Heart right ventricle (tissue), 16 donors: ENCODE measurements at regions not wholly inside any gene's neighbourhood (a gene's known extent, or its start where the extent isn't known, plus 50 kb on each side); places are given as distances from the start of the nearest gene placed in this dataset.

Experiments
- ATAC-seq, 8 donors: fragments of 200-7000 bp; cut with Tn5 transposase; one replicate each; pipeline ENCODE4 v1.9.1; 2020; ENCODE audit warnings: mild to moderate bottlenecking in 8 of 8, moderate library complexity in 8 of 8, moderate number of reproducible peaks in 1 of 8
- DNase-seq, 2 donors: peaks; one replicate each; pipeline ENCODE4 v3.0.0-alpha.2; 2020
- H3K27ac ChIP-seq, 10 donors: fragments of 200-600 bp; sonication (generic) in 2 of 10; one replicate each; pipeline versions ENCODE4 v1.5.0 to v1.8.0; 2020 to 2022; ENCODE audit warnings: mild to moderate bottlenecking in 3 of 10
- H3K27me3 ChIP-seq, 7 donors: fragments of 200-600 bp; one replicate each; pipeline ENCODE4 v1.8.0; 2021 to 2022; ENCODE audit warnings: mild to moderate bottlenecking in 2 of 7
- H3K36me3 ChIP-seq, 9 donors: fragments of 200-600 bp; sonication (generic) in 1 of 9; one replicate each; pipeline versions ENCODE4 v1.5.0 to v1.8.0; 2020 to 2022; ENCODE audit warnings: mild to moderate bottlenecking in 2 of 9
- H3K4me1 ChIP-seq, 9 donors: fragments of 200-600 bp; sonication (generic) in 1 of 9; one replicate each; pipeline versions ENCODE4 v1.5.0 to v1.8.0; 2020 to 2022; ENCODE audit warnings: mild to moderate bottlenecking in 4 of 9
- H3K4me3 ChIP-seq, 10 donors: fragments of 200-600 bp; sonication (generic) in 2 of 10; one replicate each; pipeline versions ENCODE4 v1.5.0 to v1.8.0; 2020 to 2022; ENCODE audit warnings: mild to moderate bottlenecking in 7 of 10, moderate library complexity in 2 of 10
- H3K9me3 ChIP-seq, 11 donors: fragments of 200-600 bp in 10 of 11; sonication (generic) in 2 of 11; one replicate each; pipeline versions ENCODE4 v1.5.0 to v1.8.0; 2013 to 2022; ENCODE audit warnings: mild to moderate bottlenecking in 2 of 11, control low read depth in 1 of 11, moderate library complexity in 1 of 11
- whole genome bisulfite sequencing, 2 donors: extraction: QIAGEN DNeasy Blood & Tissue Kit; methylation state at CpG; one replicate each; pipeline ENCODE4 v1.1.7; 2013; ENCODE audit warnings: inconsistent platforms in 1 of 2; 5-methylcytosine and 5-hydroxymethylcytosine counted together
- intact Hi-C, 10 donors: fragments of 100-400 bp; cut with DNase I; formaldehyde crosslinking; loops; one replicate each; pipeline versions ENCODE4 v1.11.1 to v1.14.2; 2022
- TF ChIP-seq, protein P1 (sequence below), 9 donors: fragments of 200-600 bp; sonication (generic) in 2 of 9; IDR thresholded peaks; one replicate each; pipeline versions ENCODE4 v1.5.0 to v1.8.0; 2021 to 2022; ENCODE audit warnings: antibody characterized with exemption in 9 of 9, mild to moderate bottlenecking in 5 of 9, moderate library complexity in 1 of 9
- donor health status: Arrhythmogenic right ventricular cardiomyopathy.
- donor health status: ischemic (EF 13 %, LVEDD 7.1; RV severe dilation, severe dysfunction).
- donor health status: healthy with polysubstance abuse.
- donor health status: DM: no; HTN: yes; CAD: no.
- donor health status: DM: no; HTN: no; CAD: no.
- donor health status: ischemic (EF 25% LVEDD 6.9; RV normal size, moderate dysfunction).
- donor health status: ischemic (EF 25% LVEDD 5.7; RV mildly dilated, moderate dysfunction).
- donor health status: healthy.
- donor health status: DM: yes; HTN: yes; CAD: no.
- donor health status: Ischemic cardiomyopathy.
- donor health status: ischemic (EF 35%, LVEDD 5.7; RV mildly dilated, moderate dysfunction).
- donor health status: nonischemic (EF 11% LVEDD 7.7; RV severe dilation, severe dysfunction).
- donor health status: DM: yes; HTN: yes; CAD: no.
- donor health status: PGD.
- donor health status: ischemic (EF 29% LVEDD 5.4; RV normal size, mild dysfunction).
- donor health status: nonischemic (EF 23%, LVEDD 6.1; RV moderate dilation, normal function).

DNA sequence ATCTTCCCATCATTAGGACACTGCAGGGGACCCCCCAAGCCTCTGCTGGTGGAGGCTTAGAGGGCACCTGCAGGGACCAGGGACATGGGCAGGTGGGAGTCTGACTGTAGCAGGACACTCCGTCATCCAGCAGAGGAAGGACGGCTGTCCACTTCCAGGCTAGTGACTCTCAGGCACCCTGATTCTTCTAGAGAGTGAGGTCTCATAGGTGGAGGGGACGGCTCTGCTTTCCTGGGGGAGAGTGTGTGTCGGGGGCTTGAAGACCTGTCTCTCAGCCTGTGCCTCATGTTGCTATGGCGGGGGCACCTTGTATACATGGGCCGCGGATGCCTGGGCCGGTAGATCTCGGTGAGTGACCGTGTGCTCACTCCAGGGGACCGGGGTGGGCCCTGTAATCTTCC, 1116.6 kb downstream of the BRD1 start:
- peaks cover 0 to 9% (median 0%) of the 10 kb centered on the region in 11 donors for H3K9me3 ChIP-seq
- WGBS, 2 donors = 71 to 82% methylated on average over 11 of the region's 11 CpGs
- DNase-seq (no peak), ATAC-seq (no peak)
- no peak overlapping the region for H3K27ac ChIP-seq
- TF ChIP-seq, protein P1, sequence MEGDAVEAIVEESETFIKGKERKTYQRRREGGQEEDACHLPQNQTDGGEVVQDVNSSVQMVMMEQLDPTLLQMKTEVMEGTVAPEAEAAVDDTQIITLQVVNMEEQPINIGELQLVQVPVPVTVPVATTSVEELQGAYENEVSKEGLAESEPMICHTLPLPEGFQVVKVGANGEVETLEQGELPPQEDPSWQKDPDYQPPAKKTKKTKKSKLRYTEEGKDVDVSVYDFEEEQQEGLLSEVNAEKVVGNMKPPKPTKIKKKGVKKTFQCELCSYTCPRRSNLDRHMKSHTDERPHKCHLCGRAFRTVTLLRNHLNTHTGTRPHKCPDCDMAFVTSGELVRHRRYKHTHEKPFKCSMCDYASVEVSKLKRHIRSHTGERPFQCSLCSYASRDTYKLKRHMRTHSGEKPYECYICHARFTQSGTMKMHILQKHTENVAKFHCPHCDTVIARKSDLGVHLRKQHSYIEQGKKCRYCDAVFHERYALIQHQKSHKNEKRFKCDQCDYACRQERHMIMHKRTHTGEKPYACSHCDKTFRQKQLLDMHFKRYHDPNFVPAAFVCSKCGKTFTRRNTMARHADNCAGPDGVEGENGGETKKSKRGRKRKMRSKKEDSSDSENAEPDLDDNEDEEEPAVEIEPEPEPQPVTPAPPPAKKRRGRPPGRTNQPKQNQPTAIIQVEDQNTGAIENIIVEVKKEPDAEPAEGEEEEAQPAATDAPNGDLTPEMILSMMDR (IDR thresholded peaks at IDR 0.05) = no peak
- H3K27me3 ChIP-seq = peaks cover 0 to 14% (median 0%) of the 10 kb centered on the region in 7 donors
- no peak overlapping the region for H3K4me3 ChIP-seq
- intact Hi-C loops = no loop called here
- H3K36me3 ChIP-seq = no peaks in the 10 kb centered on the region
- H3K4me1 ChIP-seq = no peaks in the 10 kb centered on the region

DNA sequence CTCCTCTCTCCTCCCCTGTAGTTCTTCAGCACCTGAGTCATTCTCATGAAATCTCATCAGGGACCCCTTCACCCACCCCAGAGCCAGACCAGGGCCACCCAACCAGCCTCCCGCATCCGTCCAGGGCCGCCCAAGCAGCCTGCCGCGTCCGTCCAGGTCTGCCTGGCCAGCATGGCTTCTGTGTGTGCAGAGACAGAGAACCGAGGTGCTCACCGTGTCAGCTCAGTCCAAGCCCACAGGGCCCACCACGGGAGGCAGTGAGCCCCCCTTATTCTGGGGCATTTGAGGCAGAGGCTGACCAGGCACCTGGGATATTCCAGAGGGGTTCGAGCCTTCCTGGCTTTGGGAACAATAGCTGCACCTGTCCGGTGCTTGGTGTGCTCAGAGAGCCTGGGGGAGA, 1117.3 kb downstream of the BRD1 start:
- no peak for ATAC-seq
- peaks cover 0 to 2% (median 0%) of the 10 kb centered on the region in 11 donors for H3K9me3 ChIP-seq
- TF ChIP-seq, protein P1 (IDR thresholded peaks at IDR 0.05) = no peak
- no peaks in the 10 kb centered on the region for H3K36me3 ChIP-seq
- H3K4me1 ChIP-seq = no peaks in the 10 kb centered on the region
- no peak overlapping the region for H3K27ac ChIP-seq
- H3K27me3 ChIP-seq = peaks cover 0 to 14% (median 0%) of the 10 kb centered on the region in 7 donors
- DNase-seq = no peak
- intact Hi-C loops = no loop called here
- 73 to 81% methylated on average over 11 of the region's 11 CpGs for WGBS, 2 donors
- H3K4me3 ChIP-seq = no peak overlapping the region

- WGBS, 2 donors = 83% methylated on average over 8 of the region's 8 CpGs
- no peaks in the 10 kb centered on the region for H3K9me3 ChIP-seq
Measured at GRCh38 chr22:48709976-48710375, 1117.7 kb downstream of the BRD1 start.

GRCh38 chr22:48709453-48709852, 1118.2 kb downstream of the BRD1 start:
- WGBS, 2 donors = 82 to 83% methylated on average over 13 of the region's 13 CpGs
- TF ChIP-seq, protein P1 (IDR thresholded peaks at IDR 0.05) = no peak
- Histone ChIP-seq H3K9me3 (no peaks in the 10 kb centered on the region), H3K36me3 (no peaks in the 10 kb centered on the region), H3K27me3 (peaks cover 0 to 14% (median 0%) of the 10 kb centered on the region in 7 donors), H3K4me1 (no peaks in the 10 kb centered on the region), H3K27ac (no peak overlapping the region), H3K4me3 (no peak overlapping the region)
- ATAC-seq = no peak
- intact Hi-C loops = no loop called here
- DNase-seq = no peak

More at GRCh38 chr22:48709976-48710375, 1117.7 kb downstream of the BRD1 start:
- H3K4me1 ChIP-seq = no peaks in the 10 kb centered on the region
- DNase-seq = no peak
- H3K27me3 ChIP-seq = peaks cover 0 to 14% (median 0%) of the 10 kb centered on the region in 7 donors
- TF ChIP-seq, protein P1 (IDR thresholded peaks at IDR 0.05) = no peak
- H3K27ac ChIP-seq = no peak overlapping the region
- no peak overlapping the region for H3K4me3 ChIP-seq
- ATAC-seq = no peak
- H3K36me3 ChIP-seq = no peaks in the 10 kb centered on the region
- intact Hi-C loops = no loop called here
